ENCODE measurements at regions not wholly inside any gene's neighbourhood (a gene's known extent, or its start where the extent isn't known, plus 50 kb on each side); places are given as distances from the start of the nearest gene placed in this dataset.

- no peak for TF ChIP-seq GATA2 (IDR thresholded peaks at IDR 0.05; ENCODE audit: low read depth, low read length)
- no peak for TF ChIP-seq GATA3 (IDR thresholded peaks at IDR 0.05; ENCODE audit: low read depth, low read length)
Observed at GRCh38 chr1:74935446-74935845, 198.7 kb upstream of the LHX8 start.

All from SH-SY5Y (cell line).